HAP-1 (cell line): ENCODE measurements at regions not wholly inside any gene's neighbourhood (a gene's known extent, or its start where the extent isn't known, plus 50 kb on each side); places are given as distances from the start of the nearest gene placed in this dataset.

Experiments
- DNase-seq, 2 experiments: peaks; one replicate each; pipeline ENCODE4 v3.0.0-alpha.2; 2016 to 2020; ENCODE audit warnings: low spot score in 2 of 2
- H3K27me3 ChIP-seq: fragments of 250-450 bp; sonication (Bioruptor Pico); 2 replicates; pipeline ENCODE4 v1.5.1; 2020; ENCODE audit warnings: low read depth, mild to moderate bottlenecking, moderate library complexity
- H3K36me3 ChIP-seq: fragments of 250-450 bp; sonication (Bioruptor Pico); replicated peaks from 2 replicates; pipeline ENCODE4 v1.5.1; 2020; ENCODE audit warnings: mild to moderate bottlenecking
- H3K4me1 ChIP-seq: fragments of 250-450 bp; sonication (Bioruptor Pico); 2 replicates; pipeline ENCODE4 v1.5.1; 2020; ENCODE audit warnings: mild to moderate bottlenecking
- H3K4me3 ChIP-seq: fragments of 250-450 bp; sonication (Bioruptor Pico); 2 replicates; pipeline ENCODE4 v1.5.1; 2020; ENCODE audit warnings: mild to moderate bottlenecking, moderate library complexity
- H3K9me3 ChIP-seq: fragments of 250-450 bp; sonication (Bioruptor Pico); 2 replicates; pipeline ENCODE4 v1.5.1; 2020; ENCODE audit warnings: mild to moderate bottlenecking, moderate library complexity
- in situ Hi-C: fragments of 300-500 bp; cut with MboI; formaldehyde crosslinking; loops from 3 replicates; pipeline ENCODE4 v1.14.3; 2020; ENCODE audit warnings: low sequenced_read_pairs, inconsistent platforms, mixed read lengths

GRCh38 chr9:80948876-80949275 is 740.5 kb downstream of the TLE1 start:
- Histone ChIP-seq H3K36me3 (no peaks in the 10 kb centered on the region), H3K9me3 (no peaks in the 10 kb centered on the region), H3K4me3 (no peak overlapping the region), H3K4me1 (no peaks in the 10 kb centered on the region), H3K27me3 (no peaks in the 10 kb centered on the region)
- in situ Hi-C loops: no loop called here
- DNase-seq: no peak

GRCh38 chr9:80948066-80948465 is 741.3 kb downstream of the TLE1 start:
- no peaks in the 10 kb centered on the region for H3K27me3 ChIP-seq

GRCh38 chr9:80946496-80947170 is 742.7 kb downstream of the TLE1 start:
- Histone ChIP-seq H3K9me3 (no peaks in the 10 kb centered on the region), H3K36me3 (no peaks in the 10 kb centered on the region), H3K27me3 (no peaks in the 10 kb centered on the region), H3K4me1 (no peaks in the 10 kb centered on the region), H3K4me3 (no peak overlapping the region)
- in situ Hi-C loops: no loop called here
- no peak for DNase-seq

More at GRCh38 chr9:80948066-80948465, 741.3 kb downstream of the TLE1 start:
- DNase-seq: no peak
- Histone ChIP-seq H3K4me1 (no peaks in the 10 kb centered on the region), H3K9me3 (no peaks in the 10 kb centered on the region), H3K36me3 (no peaks in the 10 kb centered on the region), H3K4me3 (no peak overlapping the region)
- in situ Hi-C loops: no loop called here

GRCh38 chr9:80945436-80945835 is 743.9 kb downstream of the TLE1 start:
- H3K27me3 ChIP-seq: no peaks in the 10 kb centered on the region
- H3K4me1 ChIP-seq: no peaks in the 10 kb centered on the region
- H3K4me3 ChIP-seq: no peak overlapping the region
- no peak for DNase-seq
- H3K9me3 ChIP-seq: no peaks in the 10 kb centered on the region
- no peaks in the 10 kb centered on the region for H3K36me3 ChIP-seq
- in situ Hi-C loops: no loop called here

- in situ Hi-C loops: no loop called here
- Histone ChIP-seq H3K4me3 (no peak overlapping the region), H3K36me3 (no peaks in the 10 kb centered on the region), H3K9me3 (no peaks in the 10 kb centered on the region), H3K4me1 (no peaks in the 10 kb centered on the region), H3K27me3 (no peaks in the 10 kb centered on the region)
- DNase-seq: no peak
Measured at GRCh38 chr9:80937645-80938044, 751.7 kb downstream of the TLE1 start.

GRCh38 chr9:80934095-80934494 is 755.3 kb downstream of the TLE1 start:
- no peaks in the 10 kb centered on the region for H3K9me3 ChIP-seq
- no peak for DNase-seq
- H3K4me3 ChIP-seq: no peak overlapping the region
- no peaks in the 10 kb centered on the region for H3K27me3 ChIP-seq
- in situ Hi-C loops: no loop called here
- no peaks in the 10 kb centered on the region for H3K36me3 ChIP-seq
- no peaks in the 10 kb centered on the region for H3K4me1 ChIP-seq

- H3K4me3 ChIP-seq: no peak overlapping the region
- no peaks in the 10 kb centered on the region for H3K9me3 ChIP-seq
- in situ Hi-C loops: no loop called here
- DNase-seq: no peak
- no peaks in the 10 kb centered on the region for H3K36me3 ChIP-seq
- H3K27me3 ChIP-seq: no peaks in the 10 kb centered on the region
- H3K4me1 ChIP-seq: no peaks in the 10 kb centered on the region
Measured at GRCh38 chr9:80932947-80933780, 756.2 kb downstream of the TLE1 start.

GRCh38 chr9:80932181-80932580 is 757.2 kb downstream of the TLE1 start:
- Histone ChIP-seq H3K4me3 (no peak overlapping the region), H3K4me1 (no peaks in the 10 kb centered on the region), H3K36me3 (no peaks in the 10 kb centered on the region), H3K27me3 (no peaks in the 10 kb centered on the region), H3K9me3 (no peaks in the 10 kb centered on the region)
- no peak for DNase-seq
- in situ Hi-C loops: no loop called here

- in situ Hi-C loops: no loop called here
- Histone ChIP-seq H3K27me3 (no peaks in the 10 kb centered on the region), H3K4me1 (no peaks in the 10 kb centered on the region), H3K4me3 (no peak overlapping the region), H3K9me3 (no peaks in the 10 kb centered on the region), H3K36me3 (no peaks in the 10 kb centered on the region)
- no peak for DNase-seq
Measured at GRCh38 chr9:80931163-80931562, 758.2 kb downstream of the TLE1 start.

GRCh38 chr9:80928697-80929096 is 760.6 kb downstream of the TLE1 start:
- H3K27me3 ChIP-seq: no peaks in the 10 kb centered on the region
- no peaks in the 10 kb centered on the region for H3K9me3 ChIP-seq
- H3K36me3 ChIP-seq: no peaks in the 10 kb centered on the region
- no peak for DNase-seq
- no peak overlapping the region for H3K4me3 ChIP-seq
- in situ Hi-C loops: no loop called here
- H3K4me1 ChIP-seq: no peaks in the 10 kb centered on the region

GRCh38 chr9:80926611-80927010 is 762.7 kb downstream of the TLE1 start:
- DNase-seq: no peak
- H3K27me3 ChIP-seq: no peaks in the 10 kb centered on the region
- H3K4me3 ChIP-seq: no peak overlapping the region
- H3K4me1 ChIP-seq: no peaks in the 10 kb centered on the region
- in situ Hi-C loops: no loop called here
- H3K9me3 ChIP-seq: no peaks in the 10 kb centered on the region
- no peaks in the 10 kb centered on the region for H3K36me3 ChIP-seq

- no peaks in the 10 kb centered on the region for H3K36me3 ChIP-seq
- H3K4me1 ChIP-seq: no peaks in the 10 kb centered on the region
- in situ Hi-C loops: no loop called here
- no peak for DNase-seq
- no peaks in the 10 kb centered on the region for H3K27me3 ChIP-seq
- H3K9me3 ChIP-seq: no peaks in the 10 kb centered on the region
- H3K4me3 ChIP-seq: no peak overlapping the region
Measured at GRCh38 chr9:80922544-80922943, 766.8 kb downstream of the TLE1 start.

GRCh38 chr9:80906728-80907127 is 782.6 kb downstream of the TLE1 start:
- H3K4me3 ChIP-seq: no peak overlapping the region
- no peaks in the 10 kb centered on the region for H3K4me1 ChIP-seq
- in situ Hi-C loops: no loop called here
- no peaks in the 10 kb centered on the region for H3K9me3 ChIP-seq
- no peaks in the 10 kb centered on the region for H3K36me3 ChIP-seq
- H3K27me3 ChIP-seq: no peaks in the 10 kb centered on the region
- no peak for DNase-seq

- in situ Hi-C loops: no loop called here
- H3K27me3 ChIP-seq: no peaks in the 10 kb centered on the region
- no peaks in the 10 kb centered on the region for H3K9me3 ChIP-seq
- no peaks in the 10 kb centered on the region for H3K36me3 ChIP-seq
- H3K4me3 ChIP-seq: no peak overlapping the region
- H3K4me1 ChIP-seq: no peaks in the 10 kb centered on the region
- no peak for DNase-seq
Measured at GRCh38 chr9:80899208-80899607, 790.1 kb downstream of the TLE1 start.
